ENCODE measurements at regions not wholly inside any gene's neighbourhood (a gene's known extent, or its start where the extent isn't known, plus 50 kb on each side); places are given as distances from the start of the nearest gene placed in this dataset.
"Not testable (repeated sequence)": the region's sequence is repeated elsewhere in the genome, so short reads cannot be mapped to it uniquely, and the experiment has no call there.

DNA sequence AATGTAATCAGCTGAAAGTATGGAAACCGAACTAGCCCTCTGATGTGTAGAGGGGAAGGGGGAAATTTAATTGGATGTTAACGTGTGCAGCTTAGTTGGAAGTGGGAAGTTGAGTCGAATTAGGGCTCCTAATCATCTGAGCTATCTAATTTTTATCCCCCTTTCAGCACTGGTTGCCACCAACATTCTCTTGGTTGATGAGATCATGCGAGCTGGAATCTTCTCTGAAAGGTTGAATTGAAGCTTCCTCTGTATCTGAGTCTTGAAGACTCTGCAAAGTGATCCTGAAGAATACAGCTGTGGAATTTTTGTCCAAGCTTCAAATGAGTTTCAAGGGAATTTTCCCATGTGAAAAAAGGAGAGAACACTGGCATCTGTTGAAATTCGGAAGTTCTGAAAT lies 109.8 kb upstream of the VKORC1L1 start:
- H3K36me3 ChIP-seq; intact Hi-C loops (cut with DNase I); DNase-seq; H3K27ac ChIP-seq; H3K27me3 ChIP-seq; H3K4me1 ChIP-seq (ENCODE audit: insufficient read depth); H3K9me3 ChIP-seq; H3K4me3 ChIP-seq: not testable (repeated sequence)
- 68 to 86% (median 72%) methylated on average over 5 of the region's 5 CpGs for WGBS, 3 donors

DNA sequence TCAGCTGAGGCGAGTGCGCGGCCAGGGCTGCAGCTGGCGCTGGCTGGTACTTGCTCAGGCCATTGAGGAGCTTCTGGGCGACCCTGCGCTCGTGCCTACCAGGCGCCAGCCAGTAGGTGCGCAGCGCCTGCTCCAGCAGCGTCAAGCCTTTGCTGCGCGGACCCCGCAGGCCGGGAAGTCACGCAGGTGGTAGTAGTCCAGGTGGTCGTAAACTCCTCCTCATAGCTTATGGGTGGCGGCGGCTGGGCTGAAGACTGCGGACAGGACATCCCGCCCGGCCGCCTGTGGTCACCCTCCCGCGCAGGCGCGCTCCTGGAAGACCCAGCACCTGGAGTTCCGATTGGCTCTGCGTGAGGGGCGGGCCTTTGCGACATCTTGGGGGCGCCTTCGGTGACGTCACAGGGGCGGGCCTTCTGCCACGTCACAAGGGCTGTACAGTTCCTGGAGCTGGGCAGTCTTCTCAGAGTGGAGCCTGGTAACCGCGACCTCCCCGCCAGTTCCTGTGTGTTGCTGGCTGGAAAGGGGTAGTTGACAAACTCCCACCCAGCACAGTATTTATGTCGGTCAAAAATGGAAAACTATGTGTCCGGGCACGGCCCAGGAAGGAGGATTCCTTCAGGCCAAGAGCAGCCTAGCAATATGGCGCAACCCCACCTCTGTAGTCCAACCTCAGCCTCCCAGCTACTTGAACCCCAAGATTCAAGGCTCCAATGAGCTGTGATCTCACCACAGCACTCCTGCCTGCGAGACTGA lies 102.2 kb upstream of the VKORC1L1 start:
- TF ChIP-seq, protein P1, sequence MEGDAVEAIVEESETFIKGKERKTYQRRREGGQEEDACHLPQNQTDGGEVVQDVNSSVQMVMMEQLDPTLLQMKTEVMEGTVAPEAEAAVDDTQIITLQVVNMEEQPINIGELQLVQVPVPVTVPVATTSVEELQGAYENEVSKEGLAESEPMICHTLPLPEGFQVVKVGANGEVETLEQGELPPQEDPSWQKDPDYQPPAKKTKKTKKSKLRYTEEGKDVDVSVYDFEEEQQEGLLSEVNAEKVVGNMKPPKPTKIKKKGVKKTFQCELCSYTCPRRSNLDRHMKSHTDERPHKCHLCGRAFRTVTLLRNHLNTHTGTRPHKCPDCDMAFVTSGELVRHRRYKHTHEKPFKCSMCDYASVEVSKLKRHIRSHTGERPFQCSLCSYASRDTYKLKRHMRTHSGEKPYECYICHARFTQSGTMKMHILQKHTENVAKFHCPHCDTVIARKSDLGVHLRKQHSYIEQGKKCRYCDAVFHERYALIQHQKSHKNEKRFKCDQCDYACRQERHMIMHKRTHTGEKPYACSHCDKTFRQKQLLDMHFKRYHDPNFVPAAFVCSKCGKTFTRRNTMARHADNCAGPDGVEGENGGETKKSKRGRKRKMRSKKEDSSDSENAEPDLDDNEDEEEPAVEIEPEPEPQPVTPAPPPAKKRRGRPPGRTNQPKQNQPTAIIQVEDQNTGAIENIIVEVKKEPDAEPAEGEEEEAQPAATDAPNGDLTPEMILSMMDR (IDR thresholded peaks at IDR 0.05), result peak in 1 of 3 donors; percentile 34
- peak; percentile 71 for TF ChIP-seq POLR2A (IDR thresholded peaks at IDR 0.05)
- intact Hi-C loops (cut with DNase I); H3K36me3 ChIP-seq; H3K4me1 ChIP-seq (ENCODE audit: insufficient read depth); H3K9me3 ChIP-seq; H3K27me3 ChIP-seq: not testable (repeated sequence)
- WGBS, 3 donors, result 2 to 3% (median 3%) methylated on average over 29 to 44 of the region's 44 CpGs
- Histone ChIP-seq H3K4me3 (peak overlapping the region; percentile 95), H3K27ac (peak overlapping the region; percentile 76 to 88)
- peak; percentile 96 to 98 (median 98) for DNase-seq

DNA sequence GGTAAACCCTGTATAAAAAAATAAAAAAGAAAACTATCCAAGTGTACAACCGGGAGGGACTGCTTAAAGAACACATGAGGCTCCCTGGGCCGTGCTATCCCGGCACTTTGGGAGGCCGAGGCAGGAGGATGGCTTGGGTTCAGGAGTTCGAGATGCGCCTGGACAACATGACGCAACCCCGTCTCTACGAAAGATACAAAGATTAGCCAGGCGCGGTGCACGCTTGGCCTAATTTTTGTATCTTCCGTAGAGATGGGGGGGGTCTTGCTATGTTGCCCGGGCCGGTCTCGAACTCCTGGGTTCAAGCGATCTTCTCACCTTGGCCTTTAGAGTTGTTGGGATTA lies 101.7 kb upstream of the VKORC1L1 start:
- peak overlapping the region; percentile 95 for H3K4me3 ChIP-seq
- intact Hi-C loops (cut with DNase I); H3K4me1 ChIP-seq (ENCODE audit: insufficient read depth); H3K36me3 ChIP-seq; H3K27me3 ChIP-seq; H3K9me3 ChIP-seq: not testable (repeated sequence)
- peak overlapping the region; percentile 76 to 88 for H3K27ac ChIP-seq
- DNase-seq, result peak in 4 of 5 donors; percentile 40 to 49 (median 43)
- 88 to 94% (median 90%) methylated on average over 17 of the region's 17 CpGs for WGBS, 3 donors

DNA sequence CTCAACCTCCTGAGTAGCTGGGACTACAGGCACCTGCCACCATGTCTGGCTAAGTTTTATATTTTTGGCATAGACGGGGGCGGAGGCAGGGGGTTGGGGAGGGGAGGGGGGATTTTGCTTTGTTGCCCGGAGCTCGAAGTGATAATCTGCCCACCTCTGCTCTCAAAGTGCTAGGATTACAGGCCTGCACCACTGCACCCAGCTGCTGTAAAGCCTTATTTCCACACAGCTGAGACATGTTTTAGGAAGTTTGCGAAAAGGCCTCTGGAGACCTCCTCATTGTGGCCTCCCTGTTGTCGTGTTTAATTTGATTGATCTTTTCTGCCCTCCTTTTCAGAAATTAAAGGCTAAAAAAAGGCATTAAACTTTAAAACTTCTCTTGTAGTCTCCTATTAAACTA lies 96.2 kb upstream of the VKORC1L1 start:
- DNase-seq; H3K9me3 ChIP-seq; H3K4me3 ChIP-seq; H3K36me3 ChIP-seq; H3K27me3 ChIP-seq; H3K4me1 ChIP-seq (ENCODE audit: insufficient read depth); intact Hi-C loops (cut with DNase I); H3K27ac ChIP-seq: not testable (repeated sequence)
- WGBS, 3 donors, result 65 to 78% (median 73%) methylated on average over 6 of the region's 6 CpGs

DNA sequence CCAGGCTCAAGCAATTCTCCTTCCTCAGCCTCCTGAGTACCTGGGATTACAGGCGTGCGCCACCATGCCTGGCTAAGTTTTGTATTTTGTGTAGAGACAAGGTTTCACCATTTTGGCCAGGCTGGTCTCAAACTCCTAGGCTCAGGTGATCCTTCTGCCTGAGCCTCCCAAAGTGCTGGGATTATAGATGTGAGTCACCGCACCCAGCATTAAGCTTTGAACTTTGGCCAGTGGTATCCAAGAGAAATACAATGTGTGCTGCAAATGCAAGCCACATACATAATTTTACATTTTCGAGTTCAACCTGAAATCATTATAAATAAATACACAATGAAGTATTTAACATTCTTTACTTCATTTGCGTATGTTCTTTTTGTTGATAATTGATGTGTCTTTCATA lies 82.9 kb upstream of the VKORC1L1 start:
- H3K27me3 ChIP-seq; H3K36me3 ChIP-seq; H3K4me3 ChIP-seq; H3K4me1 ChIP-seq (ENCODE audit: insufficient read depth); intact Hi-C loops (cut with DNase I); DNase-seq; H3K9me3 ChIP-seq; H3K27ac ChIP-seq: not testable (repeated sequence)
- 91 to 96% (median 92%) methylated on average over 5 of the region's 5 CpGs for WGBS, 3 donors

DNA sequence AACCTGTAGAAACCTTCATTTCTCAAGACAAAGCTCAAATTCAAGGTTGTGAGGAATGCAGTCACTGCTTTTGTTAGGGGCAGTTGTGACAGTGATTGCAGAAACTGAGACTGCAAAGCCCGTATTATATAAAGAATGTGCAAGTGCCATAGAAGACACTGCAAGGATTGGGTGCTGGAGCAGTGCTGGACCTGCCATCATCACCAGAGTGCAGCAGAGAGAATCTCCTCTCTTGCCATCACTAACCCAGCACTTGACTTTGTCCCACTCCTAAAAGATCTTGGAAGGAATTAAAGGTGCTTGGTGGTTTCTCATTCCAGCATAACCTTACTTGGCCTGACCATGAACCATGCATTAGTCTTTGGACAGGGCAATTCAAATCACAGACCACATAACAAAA lies 81.1 kb upstream of the VKORC1L1 start:
- intact Hi-C loops (cut with DNase I); H3K4me1 ChIP-seq (ENCODE audit: insufficient read depth); H3K36me3 ChIP-seq; DNase-seq; H3K4me3 ChIP-seq; H3K27me3 ChIP-seq; H3K27ac ChIP-seq; H3K9me3 ChIP-seq: not testable (repeated sequence)
- WGBS, 3 donors, result 61 to 75% (median 62%) methylated on average over 1 of the region's 1 CpG

DNA sequence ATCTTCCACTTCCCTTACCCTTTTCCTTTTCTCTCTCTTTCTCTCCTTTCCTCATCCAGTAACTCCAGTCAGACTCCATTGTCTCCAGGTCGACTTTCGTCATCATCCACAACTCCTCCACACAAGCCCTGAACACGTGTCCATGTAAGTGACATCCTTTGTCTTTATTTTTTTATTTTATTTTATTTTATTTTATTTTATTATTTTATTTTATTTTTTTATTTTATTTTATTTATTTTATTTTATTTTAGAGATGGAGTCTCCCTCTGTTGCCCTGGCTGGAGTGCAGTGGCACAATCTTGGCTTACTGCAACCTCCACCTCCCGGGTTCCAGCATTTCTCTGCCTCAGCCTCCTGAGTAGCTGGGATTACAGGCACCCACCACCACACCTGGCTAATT lies 80.1 kb upstream of the VKORC1L1 start:
- H3K27me3 ChIP-seq; H3K27ac ChIP-seq; H3K4me1 ChIP-seq (ENCODE audit: insufficient read depth); H3K9me3 ChIP-seq; H3K4me3 ChIP-seq; intact Hi-C loops (cut with DNase I); H3K36me3 ChIP-seq; DNase-seq: not testable (repeated sequence)
- WGBS, 3 donors, result 90 to 94% (median 92%) methylated on average over 4 of the region's 4 CpGs

DNA sequence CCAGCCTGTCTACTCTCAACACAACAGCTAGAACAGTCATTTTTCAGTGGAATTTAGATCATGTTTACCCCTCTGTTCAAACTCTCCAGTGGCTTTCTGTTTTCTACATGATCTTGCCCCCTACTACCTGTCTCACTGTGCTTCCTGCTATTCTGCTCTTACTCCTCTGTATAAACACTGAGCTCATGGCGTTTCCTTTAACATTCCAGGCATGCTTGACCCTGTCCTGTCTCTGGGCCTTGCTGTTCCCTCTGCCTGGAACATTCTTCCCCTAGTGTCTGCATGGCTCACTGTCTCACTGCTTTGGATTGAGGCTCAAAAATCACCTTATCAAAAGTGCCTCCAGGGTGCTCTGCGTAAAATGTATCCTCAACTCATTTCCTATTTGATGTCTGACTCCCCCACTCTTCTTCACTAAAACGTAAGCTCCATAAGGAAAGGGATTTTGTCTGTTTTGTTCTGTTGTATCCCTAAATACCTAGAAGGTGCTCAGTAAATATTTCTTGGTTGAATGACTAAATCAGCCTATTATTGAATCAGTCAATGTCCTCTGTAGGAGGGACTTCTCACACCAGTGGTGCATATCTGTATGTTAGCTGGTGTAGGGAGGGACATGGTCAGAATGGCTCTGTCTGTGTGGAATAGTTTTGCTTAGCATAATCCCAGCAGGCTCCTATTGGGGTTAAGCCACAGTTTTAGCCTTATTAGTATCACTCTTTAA lies 78.0 kb upstream of the VKORC1L1 start:
- H3K36me3 ChIP-seq; H3K9me3 ChIP-seq; H3K4me3 ChIP-seq; H3K27ac ChIP-seq; intact Hi-C loops (cut with DNase I); DNase-seq; H3K4me1 ChIP-seq (ENCODE audit: insufficient read depth); H3K27me3 ChIP-seq: not testable (repeated sequence)
- 49 to 57% (median 51%) methylated on average over 3 of the region's 3 CpGs for WGBS, 3 donors

DNA sequence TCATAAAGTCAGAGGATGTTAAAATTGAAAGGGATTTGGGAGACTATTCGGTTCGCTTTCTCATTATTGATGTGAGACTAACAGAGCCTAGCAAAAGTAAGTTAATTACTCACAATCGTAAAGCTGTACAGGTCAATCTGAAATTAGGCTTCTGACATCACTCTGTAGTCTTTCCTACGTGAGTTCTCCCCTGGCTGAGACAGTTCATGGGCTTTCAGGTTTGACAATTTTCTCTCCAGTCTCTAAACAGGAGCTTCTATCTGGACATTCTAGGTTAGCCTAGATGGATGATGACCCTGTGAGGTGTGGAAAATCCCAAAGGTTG lies 77.5 kb upstream of the VKORC1L1 start:
- H3K27ac ChIP-seq; DNase-seq; intact Hi-C loops (cut with DNase I); H3K4me3 ChIP-seq; H3K36me3 ChIP-seq; H3K4me1 ChIP-seq (ENCODE audit: insufficient read depth); H3K27me3 ChIP-seq; H3K9me3 ChIP-seq: not testable (repeated sequence)
- WGBS, 3 donors, result 88 to 91% (median 90%) methylated on average over 4 of the region's 4 CpGs
